Caco-2 (cell line): ENCODE measurements at regions not wholly inside any gene's neighbourhood (a gene's known extent, or its start where the extent isn't known, plus 50 kb on each side); places are given as distances from the start of the nearest gene placed in this dataset.

ENCODE experiments used
- BruUV-seq: library from RNA; stranded (reverse); fragments of 400-500 nt; replicated peaks from 2 replicates; lab custom pipeline; 2021; lab: Mats Ljungman, UMichigan
- CTCF ChIA-PET: fragments of 300-600 bp; sonication (Branson Sonifier 250); formaldehyde crosslinking; loops from one replicate; lab custom pipeline; 2022; ENCODE audit warnings: antibody characterized with exemption; lab: Charles Lee
- POLR2A ChIA-PET: fragments of 300-600 bp; sonication (Branson Sonifier 250); formaldehyde crosslinking; loops from one replicate; lab custom pipeline; 2022; ENCODE audit warnings: antibody characterized with exemption; lab: Charles Lee
- DNase-seq, 2 experiments: peaks; one replicate each; pipeline versions ENCODE4 v3.0.0 to v3.0.0-alpha.2; 2020 to 2022
- H3K27me3 ChIP-seq: replicated peaks from 2 replicates; pipeline ENCODE4 v1.6.0; 2011; ENCODE audit warnings: low read length; ENCODE audit not compliant: control insufficient read depth, insufficient read depth
- H3K36me3 ChIP-seq: 2 replicates; pipeline ENCODE4 v1.5.1; 2011; ENCODE audit warnings: low read length; ENCODE audit not compliant: control insufficient read depth, insufficient read depth
- H3K4me1 ChIP-seq: fragments of 250-450 bp; sonication (Bioruptor Pico); 2 replicates; pipeline ENCODE4 v1.5.1; 2020; ENCODE audit warnings: mild to moderate bottlenecking
- H3K4me3 ChIP-seq: 2 replicates; pipeline ENCODE4 v1.5.1; 2011; ENCODE audit warnings: low read depth, mild to moderate bottlenecking, control low read depth, low read length
- H3K9me3 ChIP-seq: fragments of 250-450 bp; sonication (Bioruptor Pico); 2 replicates; pipeline ENCODE4 v1.5.1; 2020; ENCODE audit warnings: mild to moderate bottlenecking, moderate library complexity
- H3K27ac Mint-ChIP-seq: one replicate; pipeline ENCODE4 v1.8.0; 2022; ENCODE audit warnings: mixed read lengths; ENCODE audit not compliant: unreplicated experiment
- H3K27me3 Mint-ChIP-seq: one replicate; pipeline ENCODE4 v1.8.0; 2022; ENCODE audit warnings: mixed read lengths; ENCODE audit not compliant: insufficient read depth, unreplicated experiment
- H3K36me3 Mint-ChIP-seq: one replicate; pipeline ENCODE4 v1.8.0; 2022; ENCODE audit warnings: mild to moderate bottlenecking, mixed read lengths; ENCODE audit not compliant: insufficient read depth, unreplicated experiment
- H3K4me1 Mint-ChIP-seq: one replicate; pipeline ENCODE4 v1.8.0; 2022; ENCODE audit warnings: low read depth, mixed read lengths; ENCODE audit not compliant: unreplicated experiment
- H3K4me3 Mint-ChIP-seq: one replicate; pipeline ENCODE4 v1.8.0; 2022; ENCODE audit warnings: mild to moderate bottlenecking, moderate library complexity, mixed read lengths; ENCODE audit not compliant: unreplicated experiment
- H3K9me3 Mint-ChIP-seq: one replicate; pipeline ENCODE4 v1.8.0; 2022; ENCODE audit warnings: mixed read lengths; ENCODE audit not compliant: unreplicated experiment
- intact Hi-C: fragments of 100-400 bp; cut with micrococcal nuclease; formaldehyde crosslinking; loops from one replicate; pipeline ENCODE4 v1.10.0; 2022; ENCODE audit not compliant: unreplicated experiment
- TF ChIP-seq, protein P1 (sequence below), 2 experiments: fragments of 200-600 bp in 1 of 2; IDR thresholded peaks; 1 replicate in 1 of 2; 2 replicates in 1 of 2; pipeline versions ENCODE4 v1.5.1 to v1.8.0; 2011 to 2022; ENCODE audit warnings: antibody characterized with exemption in 1 of 2, control low read depth in 1 of 2, inconsistent platforms in 1 of 2, low read depth in 1 of 2, low read length in 1 of 2, mild to moderate bottlenecking in 1 of 2, moderate library complexity in 1 of 2; ENCODE audit not compliant: insufficient read depth in 1 of 2, severe bottlenecking in 1 of 2, unreplicated experiment in 1 of 2

DNA sequence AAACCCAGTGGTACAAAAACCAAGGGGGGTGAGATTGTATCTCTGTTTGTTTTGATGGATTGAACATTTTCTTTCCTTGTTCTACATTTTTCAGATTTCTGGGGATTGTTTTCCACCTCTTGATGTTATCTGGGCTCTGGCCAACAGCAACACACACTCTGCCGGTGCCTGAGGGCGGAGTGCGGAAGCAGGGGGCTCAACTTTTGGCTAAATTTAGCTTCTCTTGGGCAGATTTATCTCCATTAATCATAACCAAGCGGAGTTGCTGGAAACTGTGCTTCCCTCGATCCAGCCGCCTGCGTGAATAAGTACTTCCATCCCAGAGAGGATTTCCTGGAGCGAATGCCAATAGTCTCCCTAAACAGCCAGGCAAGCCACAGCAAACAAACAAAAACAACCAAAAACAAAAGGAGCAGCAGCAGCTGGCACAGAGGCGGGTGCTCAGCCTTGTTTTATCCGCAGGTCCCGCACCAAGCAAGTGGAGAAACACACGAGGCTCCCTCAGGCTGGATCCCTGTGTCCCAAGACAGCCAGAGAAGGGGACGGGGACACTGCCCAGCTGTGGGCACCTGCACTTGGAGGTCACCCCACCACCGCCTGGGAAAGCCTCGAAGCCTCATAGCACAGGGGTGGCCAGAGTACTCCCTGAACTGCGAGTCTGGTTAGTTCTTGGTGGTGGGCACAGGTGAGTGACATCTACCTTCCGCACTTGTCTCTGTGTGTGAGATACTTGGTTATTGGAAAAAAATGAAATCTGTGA lies 143.4 kb downstream of the NDUFA10 start:
- Mint-ChIP-seq H3K9me3 (peaks cover 19% of the 10 kb centered on the region), H3K27me3 (peaks cover 10% of the 10 kb centered on the region), H3K36me3 (no peaks in the 10 kb centered on the region), H3K27ac (no peak overlapping the region), H3K4me1 (no peaks in the 10 kb centered on the region), H3K4me3 (no peak overlapping the region)
- DNase-seq = no peak
- H3K4me1 ChIP-seq = no peaks in the 10 kb centered on the region
- TF ChIP-seq, protein P1, sequence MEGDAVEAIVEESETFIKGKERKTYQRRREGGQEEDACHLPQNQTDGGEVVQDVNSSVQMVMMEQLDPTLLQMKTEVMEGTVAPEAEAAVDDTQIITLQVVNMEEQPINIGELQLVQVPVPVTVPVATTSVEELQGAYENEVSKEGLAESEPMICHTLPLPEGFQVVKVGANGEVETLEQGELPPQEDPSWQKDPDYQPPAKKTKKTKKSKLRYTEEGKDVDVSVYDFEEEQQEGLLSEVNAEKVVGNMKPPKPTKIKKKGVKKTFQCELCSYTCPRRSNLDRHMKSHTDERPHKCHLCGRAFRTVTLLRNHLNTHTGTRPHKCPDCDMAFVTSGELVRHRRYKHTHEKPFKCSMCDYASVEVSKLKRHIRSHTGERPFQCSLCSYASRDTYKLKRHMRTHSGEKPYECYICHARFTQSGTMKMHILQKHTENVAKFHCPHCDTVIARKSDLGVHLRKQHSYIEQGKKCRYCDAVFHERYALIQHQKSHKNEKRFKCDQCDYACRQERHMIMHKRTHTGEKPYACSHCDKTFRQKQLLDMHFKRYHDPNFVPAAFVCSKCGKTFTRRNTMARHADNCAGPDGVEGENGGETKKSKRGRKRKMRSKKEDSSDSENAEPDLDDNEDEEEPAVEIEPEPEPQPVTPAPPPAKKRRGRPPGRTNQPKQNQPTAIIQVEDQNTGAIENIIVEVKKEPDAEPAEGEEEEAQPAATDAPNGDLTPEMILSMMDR (IDR thresholded peaks at IDR 0.05; ENCODE audit: insufficient read depth in 1 of 2, low read depth in 1 of 2, low read length in 1 of 2, severe bottlenecking in 1 of 2, unreplicated experiment in 1 of 2) = no peak
- ChIA-PET CTCF (no interaction called here), POLR2A (no interaction called here)
- intact Hi-C loops = no loop called here
- no peak overlapping the region for H3K4me3 ChIP-seq
- BruUV-seq = no TSS peak
- no peaks in the 10 kb centered on the region for H3K36me3 ChIP-seq
- H3K9me3 ChIP-seq = peaks cover 7% of the 10 kb centered on the region; the same call in 1 of the 2 replicates
- H3K27me3 ChIP-seq = no peaks in the 10 kb centered on the region

DNA sequence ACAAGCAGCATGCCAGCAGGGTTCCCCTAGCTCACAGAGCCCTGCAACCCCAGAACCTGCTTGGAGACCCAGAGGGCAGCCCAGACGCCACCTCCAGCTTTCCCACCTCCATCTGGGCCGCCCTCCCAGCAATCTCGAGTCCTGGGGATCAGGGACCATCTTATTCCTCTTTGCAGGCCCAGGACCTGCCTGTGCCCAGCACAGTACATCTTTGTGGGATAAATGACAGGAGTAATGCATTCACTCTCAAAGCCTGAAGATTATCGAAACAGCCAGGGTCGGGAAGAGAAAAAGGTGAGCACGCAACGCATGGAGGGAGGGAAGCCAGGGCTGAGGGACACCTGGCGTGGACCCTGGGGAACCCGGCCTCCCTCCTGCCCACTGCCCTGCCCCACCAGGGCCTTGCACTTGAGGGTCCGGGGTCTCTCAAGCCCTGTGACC lies 144.1 kb downstream of the NDUFA10 start:
- no peak overlapping the region for H3K27ac Mint-ChIP-seq
- peaks cover 16% of the 10 kb centered on the region for H3K9me3 Mint-ChIP-seq
- H3K36me3 Mint-ChIP-seq = no peaks in the 10 kb centered on the region
- TF ChIP-seq, protein P1 (IDR thresholded peaks at IDR 0.05; ENCODE audit: insufficient read depth in 1 of 2, low read depth in 1 of 2, low read length in 1 of 2, severe bottlenecking in 1 of 2, unreplicated experiment in 1 of 2) = no peak
- Histone ChIP-seq H3K36me3 (no peaks in the 10 kb centered on the region), H3K27me3 (no peaks in the 10 kb centered on the region), H3K9me3 (peaks cover 7% of the 10 kb centered on the region; the same call in 1 of the 2 replicates), H3K4me3 (no peak overlapping the region), H3K4me1 (no peaks in the 10 kb centered on the region)
- ChIA-PET CTCF (no interaction called here), POLR2A (no interaction called here)
- peaks cover 14% of the 10 kb centered on the region for H3K27me3 Mint-ChIP-seq
- no TSS peak for BruUV-seq
- DNase-seq = no peak
- H3K4me1 Mint-ChIP-seq = no peaks in the 10 kb centered on the region
- no peak overlapping the region for H3K4me3 Mint-ChIP-seq
- intact Hi-C loops = no loop called here

DNA sequence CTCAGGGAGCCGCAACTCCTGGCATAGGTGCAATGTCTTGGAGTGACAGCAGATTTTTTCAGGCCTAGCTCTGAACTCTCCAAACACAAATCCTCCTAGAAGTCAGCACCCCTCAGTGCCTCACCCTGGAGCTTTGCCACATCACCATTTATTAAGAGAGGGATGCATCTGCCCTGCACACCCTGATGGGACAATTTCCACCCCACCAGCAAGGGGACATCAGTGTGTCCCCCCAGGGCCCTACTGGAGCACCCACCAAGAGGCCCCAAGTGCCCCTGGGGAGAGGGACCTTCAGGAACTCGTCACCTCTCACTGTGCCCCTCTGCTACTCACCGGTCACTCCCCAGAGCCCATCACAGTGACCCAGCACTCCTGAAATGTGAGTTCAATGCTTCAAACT lies 144.7 kb downstream of the NDUFA10 start:
- DNase-seq = no peak
- Mint-ChIP-seq H3K4me1 (no peaks in the 10 kb centered on the region), H3K27ac (no peak overlapping the region), H3K36me3 (no peaks in the 10 kb centered on the region), H3K9me3 (peaks cover 10% of the 10 kb centered on the region), H3K4me3 (no peak overlapping the region), H3K27me3 (peaks cover 14% of the 10 kb centered on the region)
- BruUV-seq = no TSS peak
- TF ChIP-seq, protein P1 (IDR thresholded peaks at IDR 0.05; ENCODE audit: insufficient read depth in 1 of 2, low read depth in 1 of 2, low read length in 1 of 2, severe bottlenecking in 1 of 2, unreplicated experiment in 1 of 2) = no peak
- Histone ChIP-seq H3K4me1 (no peaks in the 10 kb centered on the region), H3K4me3 (no peak overlapping the region), H3K27me3 (no peaks in the 10 kb centered on the region), H3K36me3 (no peaks in the 10 kb centered on the region), H3K9me3 (peaks cover 7% of the 10 kb centered on the region; the same call in 1 of the 2 replicates)
- ChIA-PET CTCF (no interaction called here), POLR2A (no interaction called here)
- intact Hi-C loops = no loop called here
